IMR-90 (cell line): ENCODE measurements at regions not wholly inside any gene's neighbourhood (a gene's known extent, or its start where the extent isn't known, plus 50 kb on each side); places are given as distances from the start of the nearest gene placed in this dataset.

Experiments
- BHLHE40 ChIP-seq: fragments of 150-350 bp; IDR thresholded peaks from 2 replicates; pipeline ENCODE4 v1.6.1; 2016; ENCODE audit warnings: mild to moderate bottlenecking, low read depth, low read length
- CTCF ChIP-seq: conservative IDR thresholded peaks from 2 replicates; pipeline ENCODE4 v1.5.1; 2012; ENCODE audit warnings: mild to moderate bottlenecking, low read depth, low read length, improper control_type of control experiment
- ELK1 ChIP-seq: fragments of 150-350 bp; IDR thresholded peaks from 2 replicates; pipeline ENCODE4 v1.6.1; 2016; ENCODE audit warnings: low read depth, mild to moderate bottlenecking, low read length, moderate library complexity, borderline replicate concordance
- MAZ ChIP-seq: IDR thresholded peaks from 2 replicates; pipeline ENCODE4 v1.6.1; 2012; ENCODE audit warnings: low read depth, mild to moderate bottlenecking, low read length, improper control_type of control experiment, moderate library complexity, borderline replicate concordance
- NFE2L2 ChIP-seq: fragments of 150-350 bp; IDR thresholded peaks from 2 replicates; pipeline ENCODE4 v1.6.1; 2016; ENCODE audit warnings: low read depth, mild to moderate bottlenecking, low read length
- POLR2A ChIP-seq: IDR thresholded peaks from 2 replicates; pipeline ENCODE4 v1.6.1; 2012; ENCODE audit warnings: mild to moderate bottlenecking, low read depth, low read length
- RAD21 ChIP-seq: IDR thresholded peaks from 2 replicates; pipeline ENCODE4 v1.6.1; 2012; ENCODE audit warnings: low read length, improper control_type of control experiment
- RCOR1 ChIP-seq: IDR thresholded peaks from 2 replicates; pipeline ENCODE4 v1.6.1; 2012; ENCODE audit warnings: mild to moderate bottlenecking, low read length, improper control_type of control experiment; ENCODE audit not compliant: insufficient replicate concordance

GRCh38 chr5:167869125-167869524 lies 422.3 kb upstream of the WWC1 start:
- TF ChIP-seq BHLHE40 = no peak
- TF ChIP-seq RCOR1 = no peak
- TF ChIP-seq CTCF = no peak
- TF ChIP-seq POLR2A = no peak
- no peak for TF ChIP-seq ELK1
- no peak for TF ChIP-seq RAD21
- no peak for TF ChIP-seq MAZ
- no peak for TF ChIP-seq NFE2L2
